Right lobe of liver (tissue), 4 donors: ENCODE measurements at regions not wholly inside any gene's neighbourhood (a gene's known extent, or its start where the extent isn't known, plus 50 kb on each side); places are given as distances from the start of the nearest gene placed in this dataset.

Experiments used
- POLR2A ChIP-seq: fragments of 450-650 bp; IDR thresholded peaks from one replicate; pipeline ENCODE4 v1.6.1; 2017; ENCODE audit warnings: antibody characterized with exemption, mild to moderate bottlenecking
- TF ChIP-seq, protein P1 (sequence below), 4 donors: fragments of 200-600 bp in 3 of 4; fragments of 450-650 bp in 1 of 4; IDR thresholded peaks; one replicate each; pipeline versions ENCODE4 v1.5.1 to v1.8.0; 2016 to 2022; ENCODE audit warnings: antibody characterized with exemption in 4 of 4, mild to moderate bottlenecking in 2 of 4
- donor health status: DM: no; HTN: no; CAD: no.
- donor health status: DM: no; HTN: no; CAD: no.
- donor health status: DM: no; HTN: yes; CAD: no.

DNA sequence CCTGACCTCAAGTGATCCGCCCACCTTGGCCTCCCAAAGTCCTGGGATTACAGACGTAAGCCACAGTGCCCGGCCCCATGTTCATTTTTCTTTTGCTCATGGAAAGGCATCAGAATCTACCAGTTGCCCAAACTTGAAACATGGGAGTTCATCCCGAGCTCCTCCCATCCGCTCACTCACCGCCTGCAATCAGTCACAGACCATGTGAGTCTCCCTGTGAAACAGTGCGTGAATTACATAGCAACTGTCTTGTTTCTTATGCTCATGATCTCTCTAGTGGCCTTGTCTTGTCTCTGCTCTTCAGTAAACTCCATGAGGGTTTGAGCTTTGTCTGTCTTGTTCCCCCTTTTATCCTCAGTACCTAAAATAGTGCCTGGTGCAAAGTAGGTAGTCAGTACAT, 52.1 kb upstream of the TNRC6A start:
- TF ChIP-seq, protein P1, sequence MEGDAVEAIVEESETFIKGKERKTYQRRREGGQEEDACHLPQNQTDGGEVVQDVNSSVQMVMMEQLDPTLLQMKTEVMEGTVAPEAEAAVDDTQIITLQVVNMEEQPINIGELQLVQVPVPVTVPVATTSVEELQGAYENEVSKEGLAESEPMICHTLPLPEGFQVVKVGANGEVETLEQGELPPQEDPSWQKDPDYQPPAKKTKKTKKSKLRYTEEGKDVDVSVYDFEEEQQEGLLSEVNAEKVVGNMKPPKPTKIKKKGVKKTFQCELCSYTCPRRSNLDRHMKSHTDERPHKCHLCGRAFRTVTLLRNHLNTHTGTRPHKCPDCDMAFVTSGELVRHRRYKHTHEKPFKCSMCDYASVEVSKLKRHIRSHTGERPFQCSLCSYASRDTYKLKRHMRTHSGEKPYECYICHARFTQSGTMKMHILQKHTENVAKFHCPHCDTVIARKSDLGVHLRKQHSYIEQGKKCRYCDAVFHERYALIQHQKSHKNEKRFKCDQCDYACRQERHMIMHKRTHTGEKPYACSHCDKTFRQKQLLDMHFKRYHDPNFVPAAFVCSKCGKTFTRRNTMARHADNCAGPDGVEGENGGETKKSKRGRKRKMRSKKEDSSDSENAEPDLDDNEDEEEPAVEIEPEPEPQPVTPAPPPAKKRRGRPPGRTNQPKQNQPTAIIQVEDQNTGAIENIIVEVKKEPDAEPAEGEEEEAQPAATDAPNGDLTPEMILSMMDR (IDR thresholded peaks at IDR 0.05) = no peak
- TF ChIP-seq POLR2A = no peak
